ENCODE measurements at regions not wholly inside any gene's neighbourhood (a gene's known extent, or its start where the extent isn't known, plus 50 kb on each side); places are given as distances from the start of the nearest gene placed in this dataset.

DNA sequence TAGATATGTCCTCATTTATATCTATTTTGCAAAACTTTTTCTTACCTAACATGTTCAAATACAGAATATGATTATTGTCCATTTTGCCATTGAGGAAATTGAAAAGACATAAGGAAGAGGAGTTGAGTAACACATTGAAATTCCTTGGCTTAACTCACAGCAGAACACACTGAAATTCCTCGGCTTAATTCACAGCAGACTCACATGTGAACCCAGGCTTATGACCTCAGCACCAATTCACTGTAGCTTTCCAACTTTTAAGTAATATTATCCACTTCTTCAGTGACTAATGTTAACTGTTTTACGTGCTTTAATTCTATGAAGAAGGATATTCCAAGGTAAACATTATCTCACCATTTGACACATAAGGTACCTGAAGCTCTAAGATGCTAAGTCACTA lies 597.5 kb upstream of the PFKP start:
- no peak overlapping the region for H3K4me3 Mint-ChIP-seq (ENCODE audit: unreplicated experiment)
- H3K4me1 Mint-ChIP-seq (ENCODE audit: unreplicated experiment): peaks cover 6% of the 10 kb centered on the region
- H3K27ac Mint-ChIP-seq (ENCODE audit: unreplicated experiment): no peak overlapping the region
- TF ChIP-seq, protein P1, sequence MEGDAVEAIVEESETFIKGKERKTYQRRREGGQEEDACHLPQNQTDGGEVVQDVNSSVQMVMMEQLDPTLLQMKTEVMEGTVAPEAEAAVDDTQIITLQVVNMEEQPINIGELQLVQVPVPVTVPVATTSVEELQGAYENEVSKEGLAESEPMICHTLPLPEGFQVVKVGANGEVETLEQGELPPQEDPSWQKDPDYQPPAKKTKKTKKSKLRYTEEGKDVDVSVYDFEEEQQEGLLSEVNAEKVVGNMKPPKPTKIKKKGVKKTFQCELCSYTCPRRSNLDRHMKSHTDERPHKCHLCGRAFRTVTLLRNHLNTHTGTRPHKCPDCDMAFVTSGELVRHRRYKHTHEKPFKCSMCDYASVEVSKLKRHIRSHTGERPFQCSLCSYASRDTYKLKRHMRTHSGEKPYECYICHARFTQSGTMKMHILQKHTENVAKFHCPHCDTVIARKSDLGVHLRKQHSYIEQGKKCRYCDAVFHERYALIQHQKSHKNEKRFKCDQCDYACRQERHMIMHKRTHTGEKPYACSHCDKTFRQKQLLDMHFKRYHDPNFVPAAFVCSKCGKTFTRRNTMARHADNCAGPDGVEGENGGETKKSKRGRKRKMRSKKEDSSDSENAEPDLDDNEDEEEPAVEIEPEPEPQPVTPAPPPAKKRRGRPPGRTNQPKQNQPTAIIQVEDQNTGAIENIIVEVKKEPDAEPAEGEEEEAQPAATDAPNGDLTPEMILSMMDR (IDR thresholded peaks at IDR 0.05): no peak
- H3K9me3 Mint-ChIP-seq (ENCODE audit: unreplicated experiment): peaks cover 22% of the 10 kb centered on the region
- H3K27me3 Mint-ChIP-seq (ENCODE audit: unreplicated experiment): peaks cover 26% of the 10 kb centered on the region
- peaks cover 2% of the 10 kb centered on the region for H3K36me3 Mint-ChIP-seq (ENCODE audit: unreplicated experiment)
- no peak for DNase-seq (ENCODE audit: extremely low spot score, unreplicated experiment)

DNA sequence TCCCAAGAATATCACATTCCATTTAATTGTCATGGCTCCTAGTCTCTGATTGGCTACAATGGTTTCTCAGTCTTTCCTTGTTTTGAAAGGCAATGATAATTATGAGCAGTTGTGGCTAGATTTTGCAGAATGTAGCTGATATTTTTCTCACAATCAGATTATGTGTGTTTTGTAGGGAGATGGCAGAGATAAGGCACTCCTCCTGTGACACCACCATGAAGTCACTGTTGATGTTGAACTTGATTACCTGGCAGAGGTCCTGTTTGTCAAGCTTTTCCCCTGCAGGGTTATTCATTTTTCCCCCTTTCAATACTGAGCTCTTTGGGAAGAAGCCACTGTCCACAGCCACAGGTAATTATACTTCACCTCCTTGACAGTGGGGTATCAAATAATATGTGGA lies 602.9 kb upstream of the PFKP start:
- TF ChIP-seq, protein P1 (IDR thresholded peaks at IDR 0.05): no peak
- Mint-ChIP-seq H3K27me3 (ENCODE audit: unreplicated experiment) (peaks cover 41% of the 10 kb centered on the region), H3K9me3 (ENCODE audit: unreplicated experiment) (peaks cover 28% of the 10 kb centered on the region), H3K4me3 (ENCODE audit: unreplicated experiment) (no peak overlapping the region), H3K36me3 (ENCODE audit: unreplicated experiment) (peaks cover 2% of the 10 kb centered on the region), H3K4me1 (ENCODE audit: unreplicated experiment) (no peaks in the 10 kb centered on the region), H3K27ac (ENCODE audit: unreplicated experiment) (no peak overlapping the region)
- no peak for DNase-seq (ENCODE audit: extremely low spot score, unreplicated experiment)

DNA sequence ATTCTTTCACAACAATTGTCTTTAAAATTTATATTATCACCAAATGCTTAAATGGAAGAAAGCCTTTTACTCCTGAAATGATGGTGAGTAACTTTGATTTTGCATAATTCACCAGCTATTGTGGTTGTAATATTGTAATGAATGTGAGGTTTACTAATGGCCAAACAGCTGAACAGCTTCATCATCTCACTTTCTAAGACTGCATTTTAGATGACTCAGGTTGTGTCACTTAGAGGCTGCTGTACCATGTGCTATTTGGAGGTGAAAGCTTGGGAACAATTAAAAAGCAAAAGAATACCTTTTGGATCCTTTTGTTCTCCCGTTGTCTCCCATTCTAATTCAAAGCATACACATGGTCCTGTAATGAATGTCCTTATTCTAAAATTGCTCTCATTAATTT lies 604.0 kb upstream of the PFKP start:
- Mint-ChIP-seq H3K27ac (ENCODE audit: unreplicated experiment) (no peak overlapping the region), H3K4me1 (ENCODE audit: unreplicated experiment) (no peaks in the 10 kb centered on the region), H3K27me3 (ENCODE audit: unreplicated experiment) (peaks cover 37% of the 10 kb centered on the region), H3K4me3 (ENCODE audit: unreplicated experiment) (no peak overlapping the region), H3K36me3 (ENCODE audit: unreplicated experiment) (peaks cover 2% of the 10 kb centered on the region), H3K9me3 (ENCODE audit: unreplicated experiment) (peaks cover 28% of the 10 kb centered on the region)
- DNase-seq (ENCODE audit: extremely low spot score, unreplicated experiment): no peak
- TF ChIP-seq, protein P1 (IDR thresholded peaks at IDR 0.05): no peak

DNA sequence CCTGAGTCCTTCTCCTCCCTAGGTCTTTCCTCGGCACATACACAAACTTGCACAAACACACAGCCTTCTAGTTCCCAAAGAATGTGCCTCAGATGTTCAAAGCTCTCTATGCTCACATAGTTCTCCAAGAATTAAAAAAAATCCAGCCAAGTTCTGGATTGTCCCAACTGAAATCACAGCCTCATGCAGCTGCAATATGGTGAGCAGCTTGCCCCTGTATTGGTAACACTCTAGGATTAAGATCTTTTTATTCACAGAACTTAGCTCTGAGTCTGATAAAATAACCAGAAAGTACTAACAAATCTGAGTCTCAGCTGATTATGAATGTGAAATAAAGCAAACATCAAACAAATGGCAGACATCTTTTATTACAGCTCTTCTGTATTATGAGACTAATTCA lies 604.8 kb upstream of the PFKP start:
- Mint-ChIP-seq H3K36me3 (ENCODE audit: unreplicated experiment) (peaks cover 2% of the 10 kb centered on the region), H3K9me3 (ENCODE audit: unreplicated experiment) (peaks cover 28% of the 10 kb centered on the region), H3K27me3 (ENCODE audit: unreplicated experiment) (peaks cover 39% of the 10 kb centered on the region), H3K4me1 (ENCODE audit: unreplicated experiment) (no peaks in the 10 kb centered on the region), H3K27ac (ENCODE audit: unreplicated experiment) (no peak overlapping the region), H3K4me3 (ENCODE audit: unreplicated experiment) (no peak overlapping the region)
- DNase-seq (ENCODE audit: extremely low spot score, unreplicated experiment): no peak
- TF ChIP-seq, protein P1 (IDR thresholded peaks at IDR 0.05): no peak

DNA sequence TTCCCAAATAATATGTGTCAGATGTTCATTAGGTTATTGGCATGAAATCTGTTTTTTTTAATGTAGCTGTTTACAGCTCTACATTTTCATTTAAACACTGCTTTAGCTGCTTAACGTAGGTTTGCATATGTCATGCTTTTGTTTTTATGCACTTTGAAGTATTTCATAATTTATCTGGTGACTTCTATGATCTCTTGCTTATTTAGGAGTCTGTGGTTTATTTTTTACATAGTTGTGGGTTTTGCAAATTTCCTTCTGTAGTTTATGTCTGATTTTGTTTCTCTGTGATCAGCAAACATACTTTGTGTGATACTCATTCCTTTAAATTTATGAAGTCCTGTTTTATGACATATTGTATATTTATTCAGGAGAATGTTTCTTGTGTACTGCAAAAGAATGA lies 606.5 kb upstream of the PFKP start:
- Mint-ChIP-seq H3K27me3 (ENCODE audit: unreplicated experiment) (peaks cover 45% of the 10 kb centered on the region), H3K4me1 (ENCODE audit: unreplicated experiment) (no peaks in the 10 kb centered on the region), H3K4me3 (ENCODE audit: unreplicated experiment) (no peak overlapping the region), H3K27ac (ENCODE audit: unreplicated experiment) (no peak overlapping the region), H3K9me3 (ENCODE audit: unreplicated experiment) (peaks cover 25% of the 10 kb centered on the region), H3K36me3 (ENCODE audit: unreplicated experiment) (peaks cover 2% of the 10 kb centered on the region)
- no peak for DNase-seq (ENCODE audit: extremely low spot score, unreplicated experiment)
- TF ChIP-seq, protein P1 (IDR thresholded peaks at IDR 0.05): no peak
